Neuronal stem cell (in vitro differentiated cells): ENCODE measurements at regions not wholly inside any gene's neighbourhood (a gene's known extent, or its start where the extent isn't known, plus 50 kb on each side); places are given as distances from the start of the nearest gene placed in this dataset.

ENCODE experiments used
- DNase-seq: peaks from one replicate; pipeline ENCODE4 v3.0.0-alpha.2; 2013; ENCODE audit warnings: low spot score
- H2AFZ ChIP-seq: one replicate; pipeline ENCODE4 v1.6.1; 2013; ENCODE audit warnings: mild to moderate bottlenecking, low read length, inconsistent platforms
- H2AK5ac ChIP-seq: 2 replicates; pipeline ENCODE4 v1.6.1; 2013; ENCODE audit warnings: low read depth, mild to moderate bottlenecking, inconsistent platforms, low read length, moderate library complexity, mixed read lengths
- H2BK120ac ChIP-seq: 2 replicates; pipeline ENCODE4 v1.6.1; 2013; ENCODE audit warnings: low read depth, mild to moderate bottlenecking, inconsistent platforms, low read length, moderate library complexity, mixed read lengths
- H2BK12ac ChIP-seq: one replicate; pipeline ENCODE4 v1.6.1; 2013; ENCODE audit warnings: low read length, inconsistent platforms
- H2BK15ac ChIP-seq: 2 replicates; pipeline ENCODE4 v1.6.1; 2013; ENCODE audit warnings: mild to moderate bottlenecking, low read length, inconsistent platforms, mixed read lengths
- H2BK5ac ChIP-seq: one replicate; pipeline ENCODE4 v1.6.1; 2013; ENCODE audit warnings: inconsistent platforms, mild to moderate bottlenecking, low read length, moderate library complexity
- H3K14ac ChIP-seq: one replicate; pipeline ENCODE4 v1.6.1; 2013; ENCODE audit warnings: low read length, inconsistent platforms
- H3K18ac ChIP-seq: 2 replicates; pipeline ENCODE4 v1.6.1; 2013; ENCODE audit warnings: low read length, inconsistent platforms
- H3K23ac ChIP-seq: 2 replicates; pipeline ENCODE4 v1.6.1; 2013; ENCODE audit warnings: low read depth, mild to moderate bottlenecking, mixed read lengths, low read length, inconsistent platforms; ENCODE audit not compliant: poor library complexity
- H3K27ac ChIP-seq: replicated peaks from 3 replicates; pipeline ENCODE4 v1.5.1; 2013; ENCODE audit warnings: low read length, inconsistent platforms
- H3K27me3 ChIP-seq, 3 experiments: 2 replicates each; pipeline ENCODE4 v1.6.1; 2013; ENCODE audit warnings: low read length in 3 of 3, mild to moderate bottlenecking in 2 of 3, inconsistent platforms in 1 of 3, low read depth in 1 of 3, mixed read lengths in 1 of 3, moderate library complexity in 1 of 3; ENCODE audit not compliant: control insufficient read depth in 3 of 3, insufficient read depth in 3 of 3
- H3K36me3 ChIP-seq, 2 donors: replicated peaks in 1 of 2; 2 replicates each; pipeline ENCODE4 v1.6.1; 2013; ENCODE audit warnings: low read length in 2 of 2; ENCODE audit not compliant: control insufficient read depth in 2 of 2, insufficient read depth in 2 of 2
- H3K4ac ChIP-seq: 2 replicates; pipeline ENCODE4 v1.6.1; 2013; ENCODE audit warnings: inconsistent platforms, mild to moderate bottlenecking, low read length, moderate library complexity
- H3K4me1 ChIP-seq, 2 donors: 1 replicate in 1 of 2; 2 replicates in 1 of 2; pipeline ENCODE4 v1.6.1; 2013; ENCODE audit warnings: low read length in 2 of 2, low read depth in 1 of 2; ENCODE audit not compliant: control insufficient read depth in 2 of 2, insufficient read depth in 1 of 2
- H3K4me2 ChIP-seq: one replicate; pipeline ENCODE4 v1.6.1; 2013; ENCODE audit warnings: mild to moderate bottlenecking, low read length, inconsistent platforms; ENCODE audit not compliant: insufficient read depth, poor library complexity, severe bottlenecking
- H3K4me3 ChIP-seq, 2 donors: 2 replicates each; pipeline ENCODE4 v1.5.1; 2013; ENCODE audit warnings: low read length in 2 of 2, mild to moderate bottlenecking in 2 of 2, inconsistent platforms in 1 of 2, moderate library complexity in 1 of 2
- H3K79me1 ChIP-seq: one replicate; pipeline ENCODE4 v1.6.1; 2013; ENCODE audit warnings: low read depth, mild to moderate bottlenecking, inconsistent platforms, low read length, moderate library complexity
- H3K9ac ChIP-seq: one replicate; pipeline ENCODE4 v1.6.1; 2013; ENCODE audit warnings: mild to moderate bottlenecking, low read depth, low read length, inconsistent platforms; ENCODE audit not compliant: poor library complexity
- H3K9me3 ChIP-seq, 2 donors: replicated peaks in 1 of 2; 2 replicates each; pipeline versions ENCODE3 to v1.6.1; 2013; ENCODE audit warnings: low read length in 2 of 2, mild to moderate bottlenecking in 2 of 2, inconsistent platforms in 1 of 2, low read depth in 1 of 2, mixed read lengths in 1 of 2, moderate library complexity in 1 of 2; ENCODE audit not compliant: control insufficient read depth in 2 of 2, insufficient read depth in 1 of 2
- H4K8ac ChIP-seq: one replicate; pipeline ENCODE4 v1.6.1; 2013; ENCODE audit warnings: low read depth, mild to moderate bottlenecking, inconsistent platforms, low read length, moderate library complexity
- H4K91ac ChIP-seq: one replicate; pipeline ENCODE4 v1.6.1; 2013; ENCODE audit warnings: low read length, low read depth, mild to moderate bottlenecking, inconsistent platforms; ENCODE audit not compliant: poor library complexity
- WGBS, 2 donors: extraction: QIAGEN DNeasy Blood & Tissue Kit; methylation state at CpG; one replicate each; pipeline ENCODE4 v1.1.7; 2013; ENCODE audit warnings: missing lambda C conversion rate in 2 of 2, mixed read lengths in 1 of 2; ENCODE audit not compliant: insufficient read length in 2 of 2, insufficient replicate concordance in 1 of 2; ENCODE audit errors: extremely low coverage in 2 of 2; 5-methylcytosine and 5-hydroxymethylcytosine counted together

GRCh38 chr4:132918096-132918495 lies 231.0 kb upstream of the PCDH10 start:
- no peak for DNase-seq
- H3K79me1 ChIP-seq, result no peaks in the 10 kb centered on the region
- no peak overlapping the region for H2BK12ac ChIP-seq
- H3K27ac ChIP-seq, result no peak overlapping the region
- H3K23ac ChIP-seq, result no peak overlapping the region
- no peak overlapping the region for H3K4ac ChIP-seq
- no peak overlapping the region for H3K4me3 ChIP-seq
- H3K27me3 ChIP-seq, result no peaks in the 10 kb centered on the region
- H3K14ac ChIP-seq, result no peak overlapping the region
- no peak overlapping the region for H2AK5ac ChIP-seq
- H3K18ac ChIP-seq, result no peak overlapping the region
- no peak overlapping the region for H4K8ac ChIP-seq
- no peak overlapping the region for H2BK120ac ChIP-seq
- no peaks in the 10 kb centered on the region for H3K4me1 ChIP-seq
- H2BK15ac ChIP-seq, result no peak overlapping the region
- H2AFZ ChIP-seq, result peak overlapping the region; percentile 47
- no peak overlapping the region for H2BK5ac ChIP-seq
- H3K4me2 ChIP-seq, result no peak overlapping the region
- no peaks in the 10 kb centered on the region for H3K36me3 ChIP-seq
- H4K91ac ChIP-seq, result no peak overlapping the region
- no peak overlapping the region for H3K9ac ChIP-seq
- no CpG with 5 or more reads among the region's 1 CpG for WGBS, 2 donors
- H3K9me3 ChIP-seq, result no peaks in the 10 kb centered on the region

GRCh38 chr4:132923516-132923915 lies 225.6 kb upstream of the PCDH10 start:
- Histone ChIP-seq H3K4ac (no peak overlapping the region), H3K36me3 (no peaks in the 10 kb centered on the region), H4K8ac (no peak overlapping the region), H3K4me3 (no peak overlapping the region), H3K79me1 (no peaks in the 10 kb centered on the region), H2BK12ac (no peak overlapping the region), H2AFZ (no peak overlapping the region), H4K91ac (no peak overlapping the region), H3K9ac (no peak overlapping the region), H3K27ac (no peak overlapping the region), H3K4me1 (no peaks in the 10 kb centered on the region), H2AK5ac (no peak overlapping the region), H3K9me3 (no peaks in the 10 kb centered on the region), H3K23ac (no peak overlapping the region), H2BK120ac (no peak overlapping the region), H2BK5ac (no peak overlapping the region), H3K18ac (no peak overlapping the region), H3K14ac (no peak overlapping the region), H3K4me2 (no peak overlapping the region), H3K27me3 (no peaks in the 10 kb centered on the region), H2BK15ac (no peak overlapping the region)
- DNase-seq, result no peak
- no CpG with 5 or more reads among the region's 3 CpGs for WGBS, 2 donors

- no peak overlapping the region for H2AK5ac ChIP-seq
- no peak overlapping the region for H4K91ac ChIP-seq
- H2AFZ ChIP-seq, result peak overlapping the region; percentile 73
- no peak overlapping the region for H3K9ac ChIP-seq
- H3K36me3 ChIP-seq, result no peaks in the 10 kb centered on the region
- H3K27ac ChIP-seq, result no peak overlapping the region
- no peaks in the 10 kb centered on the region for H3K4me1 ChIP-seq
- H3K79me1 ChIP-seq, result no peaks in the 10 kb centered on the region
- no peak overlapping the region for H2BK12ac ChIP-seq
- no peak overlapping the region for H2BK120ac ChIP-seq
- no peak overlapping the region for H3K4ac ChIP-seq
- no peak overlapping the region for H2BK5ac ChIP-seq
- no peak for DNase-seq
- peaks cover 0 to 1% of the 10 kb centered on the region in 2 donors for H3K9me3 ChIP-seq
- no peak overlapping the region for H2BK15ac ChIP-seq
- no peak overlapping the region for H3K4me3 ChIP-seq
- H3K4me2 ChIP-seq, result no peak overlapping the region
- H3K27me3 ChIP-seq, result no peaks in the 10 kb centered on the region
- no peak overlapping the region for H3K23ac ChIP-seq
- no peak overlapping the region for H3K18ac ChIP-seq
- no peak overlapping the region for H4K8ac ChIP-seq
- WGBS, 2 donors, result no CpG with 5 or more reads among the region's 2 CpGs
- no peak overlapping the region for H3K14ac ChIP-seq
Measured at GRCh38 chr4:132934911-132935310, 214.2 kb upstream of the PCDH10 start.

- H3K36me3 ChIP-seq, result no peaks in the 10 kb centered on the region
- H2BK5ac ChIP-seq, result no peak overlapping the region
- H3K27ac ChIP-seq, result no peak overlapping the region
Measured at GRCh38 chr4:132955146-132955545, 193.9 kb upstream of the PCDH10 start.

More at GRCh38 chr4:132955146-132955545, 193.9 kb upstream of the PCDH10 start:
- H3K9me3 ChIP-seq, result peaks cover 1 to 5% of the 10 kb centered on the region in 2 donors
- no peak overlapping the region for H4K8ac ChIP-seq
- H3K27me3 ChIP-seq, result no peaks in the 10 kb centered on the region
- DNase-seq, result no peak
- H2BK15ac ChIP-seq, result no peak overlapping the region
- no peaks in the 10 kb centered on the region for H3K79me1 ChIP-seq
- no peak overlapping the region for H3K4me2 ChIP-seq
- H3K4ac ChIP-seq, result no peak overlapping the region
- H2AFZ ChIP-seq, result no peak overlapping the region
- H3K18ac ChIP-seq, result no peak overlapping the region
- H3K14ac ChIP-seq, result no peak overlapping the region
- H3K4me1 ChIP-seq, result no peaks in the 10 kb centered on the region
- H2AK5ac ChIP-seq, result no peak overlapping the region
- no peak overlapping the region for H3K23ac ChIP-seq
- H2BK120ac ChIP-seq, result no peak overlapping the region
- no peak overlapping the region for H4K91ac ChIP-seq
- H3K9ac ChIP-seq, result no peak overlapping the region
- H2BK12ac ChIP-seq, result no peak overlapping the region
- no peak overlapping the region for H3K4me3 ChIP-seq
